H9 (cell line): ENCODE measurements at regions not wholly inside any gene's neighbourhood (a gene's known extent, or its start where the extent isn't known, plus 50 kb on each side); places are given as distances from the start of the nearest gene placed in this dataset.

Experiments
- DNase-seq: peaks from one replicate; pipeline ENCODE4 v3.0.0-alpha.2; 2017
- H2AFZ ChIP-seq: one replicate; pipeline ENCODE4 v1.6.1; 2013; ENCODE audit warnings: mild to moderate bottlenecking, low read length, control low read depth, moderate library complexity
- H2AK5ac ChIP-seq: 2 replicates; pipeline ENCODE4 v1.6.1; 2013; ENCODE audit warnings: low read length, control low read depth, mixed read lengths; ENCODE audit not compliant: insufficient read length
- H2BK120ac ChIP-seq: one replicate; pipeline ENCODE4 v1.6.1; 2013; ENCODE audit warnings: low read depth, mild to moderate bottlenecking, low read length, control low read depth, inconsistent platforms; ENCODE audit not compliant: poor library complexity, severe bottlenecking
- H2BK12ac ChIP-seq: 2 replicates; pipeline ENCODE4 v1.6.1; 2013; ENCODE audit warnings: low read length, control low read depth, mixed read lengths, low read depth; ENCODE audit not compliant: insufficient read length
- H2BK15ac ChIP-seq: 2 replicates; pipeline ENCODE4 v1.6.1; 2013; ENCODE audit warnings: low read depth, low read length, control low read depth
- H2BK20ac ChIP-seq: one replicate; pipeline ENCODE4 v1.6.1; 2013; ENCODE audit warnings: low read depth, mild to moderate bottlenecking, low read length, control low read depth, inconsistent platforms; ENCODE audit not compliant: poor library complexity, severe bottlenecking
- H2BK5ac ChIP-seq: 2 replicates; pipeline ENCODE4 v1.6.1; 2013; ENCODE audit warnings: low read length, control low read depth, mixed read lengths; ENCODE audit not compliant: insufficient read length
- H3K14ac ChIP-seq: 2 replicates; pipeline ENCODE4 v1.6.1; 2013; ENCODE audit warnings: low read length, control low read depth; ENCODE audit not compliant: insufficient read depth
- H3K18ac ChIP-seq: 2 replicates; pipeline ENCODE4 v1.6.1; 2013; ENCODE audit warnings: low read depth, mild to moderate bottlenecking, mixed read lengths, low read length, control low read depth; ENCODE audit not compliant: insufficient read length
- H3K23ac ChIP-seq: 2 replicates; pipeline ENCODE4 v1.6.1; 2013; ENCODE audit warnings: low read length, control low read depth, mixed read lengths, low read depth; ENCODE audit not compliant: insufficient read length
- H3K23me2 ChIP-seq: 2 replicates; pipeline ENCODE4 v1.6.1; 2013; ENCODE audit warnings: low read depth, mild to moderate bottlenecking, mixed read lengths, low read length, control low read depth; ENCODE audit not compliant: insufficient read length, poor library complexity, severe bottlenecking
- H3K27ac ChIP-seq: 2 replicates; pipeline ENCODE4 v1.5.1; 2013; ENCODE audit warnings: low read length, control low read depth, mixed read lengths, low read depth; ENCODE audit not compliant: insufficient read length
- H3K27me3 ChIP-seq: 2 replicates; pipeline ENCODE4 v1.6.1; 2013; ENCODE audit warnings: low read length, control low read depth, inconsistent platforms; ENCODE audit not compliant: insufficient read depth
- H3K4ac ChIP-seq: 2 replicates; pipeline ENCODE4 v1.6.1; 2013; ENCODE audit warnings: low read depth, mild to moderate bottlenecking, control low read depth, inconsistent platforms, low read length, moderate library complexity
- H3K4me1 ChIP-seq: 2 replicates; pipeline ENCODE4 v1.6.1; 2013; ENCODE audit warnings: low read length, control low read depth, inconsistent platforms; ENCODE audit not compliant: insufficient read depth
- H3K4me2 ChIP-seq: 2 replicates; pipeline ENCODE4 v1.6.1; 2013; ENCODE audit warnings: low read length, control low read depth, mixed read lengths; ENCODE audit not compliant: insufficient read length, insufficient read depth
- H3K56ac ChIP-seq: 2 replicates; pipeline ENCODE4 v1.6.1; 2013; ENCODE audit warnings: low read depth, mild to moderate bottlenecking, mixed read lengths, low read length, control low read depth; ENCODE audit not compliant: insufficient read length
- H3K79me1 ChIP-seq: 2 replicates; pipeline ENCODE4 v1.6.1; 2013; ENCODE audit warnings: low read depth, mild to moderate bottlenecking, moderate library complexity, low read length, control low read depth, inconsistent platforms; ENCODE audit not compliant: insufficient read depth, poor library complexity, severe bottlenecking
- H3K79me2 ChIP-seq: 2 replicates; pipeline ENCODE4 v1.6.1; 2013; ENCODE audit warnings: low read length, control low read depth, inconsistent platforms; ENCODE audit not compliant: insufficient read depth
- H3K9ac ChIP-seq: 2 replicates; pipeline ENCODE4 v1.6.1; 2013; ENCODE audit warnings: low read length, control low read depth, mixed read lengths; ENCODE audit not compliant: insufficient read length; ENCODE audit errors: extremely low read depth
- H3K9me3 ChIP-seq: one replicate; pipeline ENCODE4 v1.6.1; 2013; ENCODE audit warnings: low read depth, low read length, inconsistent platforms; ENCODE audit not compliant: control insufficient read depth
- H3T11ph ChIP-seq: one replicate; pipeline ENCODE4 v1.6.1; 2013; ENCODE audit warnings: mild to moderate bottlenecking, low read length, control low read depth, inconsistent platforms
- H4K20me1 ChIP-seq: one replicate; pipeline ENCODE4 v1.6.1; 2013; ENCODE audit not compliant: control insufficient read depth, insufficient read length, insufficient read depth
- H4K5ac ChIP-seq: 2 replicates; pipeline ENCODE4 v1.6.1; 2013; ENCODE audit warnings: low read depth, mild to moderate bottlenecking, mixed read lengths, low read length, control low read depth; ENCODE audit not compliant: insufficient read length
- H4K8ac ChIP-seq: replicated peaks from 2 replicates; pipeline ENCODE4 v1.6.1; 2013; ENCODE audit warnings: low read length, control low read depth, mixed read lengths, low read depth; ENCODE audit not compliant: insufficient read length
- H4K91ac ChIP-seq: 2 replicates; pipeline ENCODE4 v1.6.1; 2013; ENCODE audit warnings: low read depth, mild to moderate bottlenecking, moderate library complexity, mixed read lengths, low read length, control low read depth; ENCODE audit not compliant: insufficient read length
- H3K27ac Mint-ChIP-seq, 3 experiments: 2 replicates in 2 of 3; 3 replicates in 1 of 3; pipeline ENCODE4 v1.8.0; 2020 to 2021; ENCODE audit warnings: mixed read lengths in 3 of 3, mild to moderate bottlenecking in 1 of 3, moderate library complexity in 1 of 3
- H3K27me3 Mint-ChIP-seq: 2 replicates; pipeline ENCODE4 v1.8.0; 2021; ENCODE audit warnings: low read depth, mild to moderate bottlenecking, moderate library complexity, mixed read lengths
- H3K36me3 Mint-ChIP-seq, 3 experiments: 2 replicates in 2 of 3; 3 replicates in 1 of 3; pipeline ENCODE4 v1.8.0; 2020 to 2021; ENCODE audit warnings: low read depth in 3 of 3, mixed read lengths in 3 of 3; ENCODE audit not compliant: insufficient read depth in 1 of 3
- H3K4me1 Mint-ChIP-seq, 2 experiments: 2 replicates each; pipeline ENCODE4 v1.8.0; 2020; ENCODE audit warnings: mixed read lengths in 2 of 2
- H3K4me3 Mint-ChIP-seq, 2 experiments: 2 replicates in 1 of 2; 3 replicates in 1 of 2; pipeline ENCODE4 v1.8.0; 2020 to 2021; ENCODE audit warnings: mild to moderate bottlenecking in 2 of 2, mixed read lengths in 2 of 2, moderate library complexity in 1 of 2
- H3K9me3 Mint-ChIP-seq, 2 experiments: 2 replicates in 1 of 2; 3 replicates in 1 of 2; pipeline ENCODE4 v1.8.0; 2020; ENCODE audit warnings: mild to moderate bottlenecking in 2 of 2, mixed read lengths in 2 of 2, moderate library complexity in 1 of 2
- CTCF ChIP-seq: fragments of 200-600 bp; sonication (generic); conservative IDR thresholded peaks from 3 replicates; pipeline ENCODE4 v1.8.0; 2021; ENCODE audit warnings: antibody characterized with exemption, mild to moderate bottlenecking
- WGBS: extraction: QIAGEN DNeasy Blood & Tissue Kit; methylation state at CpG from one replicate; pipeline ENCODE4 v1.1.7; 2013; ENCODE audit warnings: missing lambda C conversion rate, low lambda C conversion rate, mixed read lengths; ENCODE audit not compliant: insufficient read length; ENCODE audit errors: extremely low coverage; 5-methylcytosine and 5-hydroxymethylcytosine counted together

DNA sequence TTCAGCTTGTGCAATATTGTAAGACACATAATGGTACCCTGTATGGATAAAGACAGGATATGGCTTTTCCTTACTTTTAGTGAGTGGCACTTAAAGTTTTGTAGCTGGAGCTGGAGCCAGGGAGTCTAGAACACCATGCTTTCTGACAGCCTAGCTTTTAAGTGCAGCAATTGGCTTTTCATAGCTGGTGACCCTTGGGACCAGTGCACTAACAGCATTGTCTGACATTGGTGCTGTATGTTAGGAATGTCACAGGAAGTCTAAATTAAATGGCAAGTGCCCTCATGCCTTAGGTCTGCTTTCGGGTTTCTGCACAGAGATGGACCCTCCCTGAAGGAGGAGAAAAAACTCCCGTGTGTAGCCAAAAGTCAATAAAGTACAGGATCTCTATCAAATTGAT is 628.2 kb downstream of the NR2F2 start:
- Histone ChIP-seq H2AK5ac (no peak overlapping the region), H4K20me1 (no peaks in the 10 kb centered on the region), H4K91ac (no peak overlapping the region), H3K56ac (no peak overlapping the region), H4K5ac (no peak overlapping the region), H2AFZ (no peak overlapping the region), H3K27me3 (no peaks in the 10 kb centered on the region), H3K14ac (no peak overlapping the region), H3K9ac (no peak overlapping the region), H3K9me3 (no peaks in the 10 kb centered on the region), H3K4me1 (no peaks in the 10 kb centered on the region), H3K27ac (no peak overlapping the region), H3K18ac (no peak overlapping the region), H3T11ph (no peak overlapping the region), H3K23me2 (no peaks in the 10 kb centered on the region), H2BK15ac (no peak overlapping the region), H3K4ac (no peak overlapping the region), H2BK20ac (no peak overlapping the region), H2BK120ac (no peak overlapping the region), H2BK12ac (no peak overlapping the region), H3K79me2 (no peaks in the 10 kb centered on the region), H3K23ac (no peak overlapping the region), H4K8ac (no peak overlapping the region), H2BK5ac (no peak overlapping the region), H3K79me1 (no peaks in the 10 kb centered on the region), H3K4me2 (no peak overlapping the region)
- Mint-ChIP-seq H3K4me3 (no peak overlapping the region), H3K27ac (no peak overlapping the region), H3K27me3 (peaks cover 4% of the 10 kb centered on the region), H3K4me1 (no peaks in the 10 kb centered on the region), H3K36me3 (no peaks in the 10 kb centered on the region), H3K9me3 (no peaks in the 10 kb centered on the region)
- TF ChIP-seq CTCF: no peak
- DNase-seq: no peak
- no CpG with 5 or more reads among the region's 2 CpGs for WGBS
